ENCODE measurements at regions not wholly inside any gene's neighbourhood (a gene's known extent, or its start where the extent isn't known, plus 50 kb on each side); places are given as distances from the start of the nearest gene placed in this dataset.

DNA sequence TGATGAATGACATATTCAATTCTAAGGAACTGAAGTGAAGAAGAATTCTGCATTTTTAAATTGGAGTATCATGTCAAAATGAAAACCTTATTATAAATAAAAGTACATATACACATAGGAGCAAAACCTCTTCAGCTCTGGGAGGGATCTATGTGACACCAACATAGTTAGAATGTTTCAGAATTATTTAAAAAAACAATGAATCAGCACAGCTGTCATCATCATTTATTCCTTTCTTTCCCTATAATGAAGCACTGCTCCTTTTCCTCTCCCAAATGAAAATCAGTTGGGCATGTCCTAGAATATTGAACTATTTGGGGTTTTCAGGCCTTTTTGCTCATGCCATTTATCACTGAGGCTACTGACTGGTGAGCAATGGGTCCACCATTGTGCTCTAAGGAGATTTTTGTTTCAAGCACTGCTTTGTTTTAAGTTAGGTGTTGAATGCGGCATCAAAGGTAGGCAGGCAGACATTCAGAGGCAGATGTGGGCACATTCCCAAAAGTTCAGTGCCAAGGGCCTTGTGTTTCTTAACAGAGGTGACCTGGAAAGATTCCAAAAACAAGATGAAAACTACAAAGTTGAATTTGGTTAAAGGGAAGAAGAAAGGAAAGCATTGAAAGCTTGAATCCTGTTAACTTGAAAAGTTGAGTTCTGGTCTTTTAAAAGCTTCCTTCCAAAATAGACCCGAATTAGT is 126.4 kb upstream of the ADAMTSL1 start:
- Histone ChIP-seq H3K36me3 (ENCODE audit: control insufficient read depth, low read length) (no peaks in the 10 kb centered on the region), H3K4me1 (ENCODE audit: control insufficient read depth, low read length) (peaks cover 7% of the 10 kb centered on the region), H3K79me2 (ENCODE audit: control insufficient read depth, low read length) (no peaks in the 10 kb centered on the region), H4K20me1 (ENCODE audit: control insufficient read depth, insufficient read depth, low read depth, low read length) (no peaks in the 10 kb centered on the region), H3K27ac (ENCODE audit: low read depth, low read length) (no peak overlapping the region), H3K4me2 (ENCODE audit: low read length) (no peak overlapping the region), H3K27me3 (ENCODE audit: control insufficient read depth, low read length) (no peaks in the 10 kb centered on the region), H3K9me3 (ENCODE audit: control insufficient read depth, insufficient read depth, low read length) (no peaks in the 10 kb centered on the region), H3K9me2 (replicated peaks; ENCODE audit: control insufficient read depth, low read length) (no peaks in the 10 kb centered on the region), H3K4me3 (ENCODE audit: low read length) (no peak overlapping the region), H3F3A (ENCODE audit: control insufficient read depth, insufficient read depth) (no peaks in the 10 kb centered on the region)
- no peak for TF ChIP-seq EZH2phosphoT487 (IDR thresholded peaks at IDR 0.05; ENCODE audit: borderline replicate concordance, low read length)
- TF ChIP-seq, protein P1, sequence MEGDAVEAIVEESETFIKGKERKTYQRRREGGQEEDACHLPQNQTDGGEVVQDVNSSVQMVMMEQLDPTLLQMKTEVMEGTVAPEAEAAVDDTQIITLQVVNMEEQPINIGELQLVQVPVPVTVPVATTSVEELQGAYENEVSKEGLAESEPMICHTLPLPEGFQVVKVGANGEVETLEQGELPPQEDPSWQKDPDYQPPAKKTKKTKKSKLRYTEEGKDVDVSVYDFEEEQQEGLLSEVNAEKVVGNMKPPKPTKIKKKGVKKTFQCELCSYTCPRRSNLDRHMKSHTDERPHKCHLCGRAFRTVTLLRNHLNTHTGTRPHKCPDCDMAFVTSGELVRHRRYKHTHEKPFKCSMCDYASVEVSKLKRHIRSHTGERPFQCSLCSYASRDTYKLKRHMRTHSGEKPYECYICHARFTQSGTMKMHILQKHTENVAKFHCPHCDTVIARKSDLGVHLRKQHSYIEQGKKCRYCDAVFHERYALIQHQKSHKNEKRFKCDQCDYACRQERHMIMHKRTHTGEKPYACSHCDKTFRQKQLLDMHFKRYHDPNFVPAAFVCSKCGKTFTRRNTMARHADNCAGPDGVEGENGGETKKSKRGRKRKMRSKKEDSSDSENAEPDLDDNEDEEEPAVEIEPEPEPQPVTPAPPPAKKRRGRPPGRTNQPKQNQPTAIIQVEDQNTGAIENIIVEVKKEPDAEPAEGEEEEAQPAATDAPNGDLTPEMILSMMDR (IDR thresholded peaks at IDR 0.05; ENCODE audit: low read depth, low read length, poor library complexity, severe bottlenecking) = no peak

DNA sequence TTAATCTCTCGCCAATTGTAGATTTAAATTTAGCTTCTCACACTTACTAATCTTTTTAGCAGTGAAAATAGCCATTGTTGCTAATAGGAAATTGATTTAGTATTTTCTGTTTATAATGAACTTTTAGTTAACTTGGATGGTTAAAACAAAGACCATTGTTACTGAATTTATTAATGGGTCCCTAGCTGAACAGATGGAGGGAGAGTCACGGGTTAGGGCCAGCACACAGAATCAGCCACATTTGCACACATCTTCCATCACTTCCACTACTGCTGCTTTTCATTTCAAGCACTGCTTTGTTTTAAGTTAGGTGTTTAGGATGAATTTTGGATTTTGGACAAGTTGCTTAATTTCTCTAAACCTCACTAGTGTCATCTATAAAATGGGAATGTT is 125.9 kb upstream of the ADAMTSL1 start:
- no peaks in the 10 kb centered on the region for H3K79me2 ChIP-seq (ENCODE audit: control insufficient read depth, low read length)
- H3K4me2 ChIP-seq (ENCODE audit: low read length) = no peak overlapping the region
- H3F3A ChIP-seq (ENCODE audit: control insufficient read depth, insufficient read depth) = no peaks in the 10 kb centered on the region
- H3K27me3 ChIP-seq (ENCODE audit: control insufficient read depth, low read length) = no peaks in the 10 kb centered on the region
- no peaks in the 10 kb centered on the region for H3K36me3 ChIP-seq (ENCODE audit: control insufficient read depth, low read length)
- no peak overlapping the region for H3K27ac ChIP-seq (ENCODE audit: low read depth, low read length)
- H3K4me3 ChIP-seq (ENCODE audit: low read length) = no peak overlapping the region
- H4K20me1 ChIP-seq (ENCODE audit: control insufficient read depth, insufficient read depth, low read depth, low read length) = no peaks in the 10 kb centered on the region
- TF ChIP-seq, protein P1 (IDR thresholded peaks at IDR 0.05; ENCODE audit: low read depth, low read length, poor library complexity, severe bottlenecking) = no peak
- no peak for TF ChIP-seq EZH2phosphoT487 (IDR thresholded peaks at IDR 0.05; ENCODE audit: borderline replicate concordance, low read length)
- peaks cover 7% of the 10 kb centered on the region for H3K4me1 ChIP-seq (ENCODE audit: control insufficient read depth, low read length)
- H3K9me3 ChIP-seq (ENCODE audit: control insufficient read depth, insufficient read depth, low read length) = no peaks in the 10 kb centered on the region
- no peaks in the 10 kb centered on the region for H3K9me2 ChIP-seq (replicated peaks; ENCODE audit: control insufficient read depth, low read length)

DNA sequence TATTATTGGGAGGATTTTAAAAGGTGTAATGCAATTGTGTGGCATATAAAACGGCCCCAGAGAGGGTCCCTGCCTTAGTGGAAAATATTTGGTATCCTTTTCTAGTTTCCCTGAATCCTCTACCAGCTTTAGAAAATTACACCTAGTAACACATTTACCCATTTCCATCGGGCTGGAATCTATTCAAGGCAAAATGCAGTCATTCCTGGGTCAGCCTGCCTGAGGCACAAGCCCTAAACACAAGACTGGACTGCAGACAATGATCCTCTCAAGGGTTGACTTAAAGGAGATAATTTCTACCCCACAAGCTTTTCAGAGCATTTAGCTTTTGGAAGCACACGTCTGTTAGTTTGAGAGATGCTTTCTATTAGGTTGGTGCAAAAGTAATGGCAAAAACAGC is 124.4 kb upstream of the ADAMTSL1 start:
- H3K36me3 ChIP-seq (ENCODE audit: control insufficient read depth, low read length) = no peaks in the 10 kb centered on the region
- no peaks in the 10 kb centered on the region for H3K79me2 ChIP-seq (ENCODE audit: control insufficient read depth, low read length)
- H3K4me3 ChIP-seq (ENCODE audit: low read length) = no peak overlapping the region
- H3K9me3 ChIP-seq (ENCODE audit: control insufficient read depth, insufficient read depth, low read length) = no peaks in the 10 kb centered on the region
- no peaks in the 10 kb centered on the region for H3K4me1 ChIP-seq (ENCODE audit: control insufficient read depth, low read length)
- H4K20me1 ChIP-seq (ENCODE audit: control insufficient read depth, insufficient read depth, low read depth, low read length) = no peaks in the 10 kb centered on the region
- H3K4me2 ChIP-seq (ENCODE audit: low read length) = no peak overlapping the region
- TF ChIP-seq EZH2phosphoT487 (IDR thresholded peaks at IDR 0.05; ENCODE audit: borderline replicate concordance, low read length) = no peak
- TF ChIP-seq, protein P1 (IDR thresholded peaks at IDR 0.05; ENCODE audit: low read depth, low read length, poor library complexity, severe bottlenecking) = no peak
- no peaks in the 10 kb centered on the region for H3K9me2 ChIP-seq (replicated peaks; ENCODE audit: control insufficient read depth, low read length)
- no peak overlapping the region for H3K27ac ChIP-seq (ENCODE audit: low read depth, low read length)
- H3F3A ChIP-seq (ENCODE audit: control insufficient read depth, insufficient read depth) = no peaks in the 10 kb centered on the region
- no peaks in the 10 kb centered on the region for H3K27me3 ChIP-seq (ENCODE audit: control insufficient read depth, low read length)

Measured in DOHH2 (cell line).